K562 (cell line): ENCODE measurements at regions not wholly inside any gene's neighbourhood (a gene's known extent, or its start where the extent isn't known, plus 50 kb on each side); places are given as distances from the start of the nearest gene placed in this dataset.

Experiments
- ARHGAP35 ChIP-seq: fragments of 450-650 bp; IDR thresholded peaks from 2 replicates; pipeline ENCODE4 v1.6.1; 2018; ENCODE audit not compliant: partially characterized antibody
- CBX3 ChIP-seq, 2 experiments: IDR thresholded peaks; 1 replicate in 1 of 2; 2 replicates in 1 of 2; pipeline ENCODE4 v1.6.1; 2012; ENCODE audit warnings: inconsistent platforms in 2 of 2, low read length in 2 of 2, borderline replicate concordance in 1 of 2, control low read depth in 1 of 2
- CEBPB ChIP-seq: fragments of 450-650 bp; IDR thresholded peaks from 2 replicates; pipeline ENCODE4 v1.6.1; 2016; ENCODE audit warnings: missing genetic modification characterization, missing compliant biosample characterization
- ETV6 ChIP-seq, 3 experiments: fragments of 150-350 bp in 1 of 3; sonication (generic) in 1 of 3; formaldehyde crosslinking in 1 of 3; IDR thresholded peaks; 2 replicates each; pipeline versions ENCODE4 v1.6.1 to v1.8.0; 2014 to 2022; ENCODE audit warnings: borderline replicate concordance in 2 of 3, low read depth in 2 of 3, antibody characterized with exemption in 1 of 3, low read length in 1 of 3, mild to moderate bottlenecking in 1 of 3, missing genetic modification reagents in 1 of 3
- HDAC2 ChIP-seq: fragments of 450-650 bp; IDR thresholded peaks from 2 replicates; pipeline ENCODE4 v1.6.1; 2016; ENCODE audit warnings: mild to moderate bottlenecking
- HNRNPK ChIP-seq: fragments of 200-400 bp; formaldehyde crosslinking; IDR thresholded peaks from one replicate; pipeline ENCODE4 v1.6.1; 2018; ENCODE audit warnings: mild to moderate bottlenecking, low read depth, low read length; ENCODE audit not compliant: poor library complexity, severe bottlenecking
- RNF2 ChIP-seq: sonication (generic); IDR thresholded peaks from 2 replicates; pipeline ENCODE4 v1.6.1; 2016
- SIN3A ChIP-seq, 2 experiments: fragments of 150-350 bp in 1 of 2; IDR thresholded peaks; 2 replicates each; pipeline ENCODE4 v1.6.1; 2011 to 2016; ENCODE audit warnings: borderline replicate concordance in 2 of 2, low read depth in 2 of 2, low read length in 2 of 2, mild to moderate bottlenecking in 2 of 2, moderate library complexity in 2 of 2; ENCODE audit not compliant: control insufficient read depth in 1 of 2
- SMARCA4 ChIP-seq: fragments of 450-650 bp; IDR thresholded peaks from 2 replicates; pipeline ENCODE4 v1.6.1; 2016
- TAF1 ChIP-seq: IDR thresholded peaks from 2 replicates; pipeline ENCODE4 v1.6.1; 2011; ENCODE audit warnings: mild to moderate bottlenecking, low read length, moderate library complexity; ENCODE audit not compliant: insufficient read depth, control insufficient read depth, severe bottlenecking; ENCODE audit errors: extremely low read depth
- ZNF217 ChIP-seq: sonication (generic); formaldehyde crosslinking; IDR thresholded peaks from 2 replicates; pipeline ENCODE4 v1.8.0; 2022; ENCODE audit warnings: mild to moderate bottlenecking, missing genetic modification reagents
- ZNF24 ChIP-seq: fragments of 450-650 bp; IDR thresholded peaks from 2 replicates; pipeline ENCODE4 v1.6.1; 2016
- TF ChIP-seq, protein P1 (sequence below), 3 experiments: IDR thresholded peaks in 2 of 3; conservative IDR thresholded peaks in 1 of 3; 2 replicates each; pipeline ENCODE4 v1.5.1; 2011 to 2012; ENCODE audit warnings: low read length in 3 of 3, mild to moderate bottlenecking in 3 of 3, control low read depth in 2 of 3, improper control_type of control experiment in 1 of 3, inconsistent platforms in 1 of 3, low read depth in 1 of 3, mixed read lengths in 1 of 3, moderate library complexity in 1 of 3; ENCODE audit not compliant: insufficient read depth in 2 of 3

DNA sequence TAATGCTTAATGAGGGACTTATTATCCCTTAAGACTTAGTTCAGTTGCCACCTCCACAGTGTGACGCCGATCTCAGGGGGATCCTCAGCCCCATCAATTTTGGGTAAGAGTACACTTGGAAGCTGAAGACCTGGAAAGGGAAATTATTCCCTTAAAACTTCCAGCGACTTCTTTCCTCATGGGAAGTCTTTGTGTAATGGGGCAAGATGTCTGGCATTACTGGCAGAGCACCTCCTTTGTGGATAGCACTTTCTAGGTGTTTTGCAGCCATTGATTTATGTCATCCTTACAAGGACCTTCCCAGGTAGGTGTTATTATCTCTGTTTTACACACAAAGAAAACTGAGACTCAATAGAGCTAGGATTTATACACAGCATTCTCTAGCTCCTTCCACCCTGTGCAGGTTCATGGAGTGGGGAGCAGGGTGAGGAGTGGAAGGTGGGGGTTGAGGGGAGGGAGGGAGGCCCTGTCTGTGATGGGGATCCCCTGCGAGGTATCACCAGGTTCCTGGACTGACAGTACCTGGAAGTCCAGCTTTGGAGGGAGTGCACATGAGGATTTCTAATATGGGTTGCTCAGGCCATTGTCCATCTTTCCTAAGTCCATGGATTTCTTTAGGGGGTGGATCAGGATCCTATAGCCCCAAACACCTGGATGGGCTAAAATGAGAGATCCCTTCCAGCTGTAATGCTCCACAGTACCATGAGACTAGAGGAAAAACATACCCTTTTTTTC lies 79.4 kb downstream of the MYCN start:
- no peak for TF ChIP-seq ETV6 (IDR thresholded peaks at IDR 0.05; ENCODE audit: borderline replicate concordance in 1 of 2, low read depth in 2 of 2, low read length in 1 of 2)
- no peak for TF ChIP-seq ETV6 (CRISPR knock-in tag; IDR thresholded peaks at IDR 0.05; ENCODE audit: borderline replicate concordance)
- TF ChIP-seq CBX3 (IDR thresholded peaks at IDR 0.05; ENCODE audit: borderline replicate concordance in 1 of 2, low read length in 2 of 2): no peak
- no peak for TF ChIP-seq HNRNPK
- no peak for TF ChIP-seq SIN3A (IDR thresholded peaks at IDR 0.05; ENCODE audit: borderline replicate concordance in 2 of 2, control insufficient read depth in 1 of 2, low read depth in 2 of 2, low read length in 2 of 2)
- no peak for TF ChIP-seq ARHGAP35
- no peak for TF ChIP-seq HDAC2
- no peak for TF ChIP-seq CEBPB (tag)
- TF ChIP-seq ZNF217 (CRISPR knock-in tag): no peak
- TF ChIP-seq RNF2: no peak
- TF ChIP-seq ZNF24: no peak
- no peak for TF ChIP-seq TAF1
- TF ChIP-seq, protein P1, sequence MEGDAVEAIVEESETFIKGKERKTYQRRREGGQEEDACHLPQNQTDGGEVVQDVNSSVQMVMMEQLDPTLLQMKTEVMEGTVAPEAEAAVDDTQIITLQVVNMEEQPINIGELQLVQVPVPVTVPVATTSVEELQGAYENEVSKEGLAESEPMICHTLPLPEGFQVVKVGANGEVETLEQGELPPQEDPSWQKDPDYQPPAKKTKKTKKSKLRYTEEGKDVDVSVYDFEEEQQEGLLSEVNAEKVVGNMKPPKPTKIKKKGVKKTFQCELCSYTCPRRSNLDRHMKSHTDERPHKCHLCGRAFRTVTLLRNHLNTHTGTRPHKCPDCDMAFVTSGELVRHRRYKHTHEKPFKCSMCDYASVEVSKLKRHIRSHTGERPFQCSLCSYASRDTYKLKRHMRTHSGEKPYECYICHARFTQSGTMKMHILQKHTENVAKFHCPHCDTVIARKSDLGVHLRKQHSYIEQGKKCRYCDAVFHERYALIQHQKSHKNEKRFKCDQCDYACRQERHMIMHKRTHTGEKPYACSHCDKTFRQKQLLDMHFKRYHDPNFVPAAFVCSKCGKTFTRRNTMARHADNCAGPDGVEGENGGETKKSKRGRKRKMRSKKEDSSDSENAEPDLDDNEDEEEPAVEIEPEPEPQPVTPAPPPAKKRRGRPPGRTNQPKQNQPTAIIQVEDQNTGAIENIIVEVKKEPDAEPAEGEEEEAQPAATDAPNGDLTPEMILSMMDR (IDR thresholded peaks at IDR 0.05 in 2 of 3, conservative IDR thresholded peaks at IDR 0.05 in 1 of 3; ENCODE audit: insufficient read depth in 2 of 3, low read depth in 1 of 3, low read length in 3 of 3): no peak
- no peak for TF ChIP-seq SMARCA4
